GM18867 (cell line): ENCODE measurements at regions not wholly inside any gene's neighbourhood (a gene's known extent, or its start where the extent isn't known, plus 50 kb on each side); places are given as distances from the start of the nearest gene placed in this dataset.
"Not testable (repeated sequence)": the region's sequence is repeated elsewhere in the genome, so short reads cannot be mapped to it uniquely, and the experiment has no call there.

Source experiments
- ATAC-seq: cut with Tn5 transposase; IDR thresholded peaks from one replicate; pipeline ENCODE4 v1.9.1; 2021; ENCODE audit warnings: mild to moderate bottlenecking, moderate library complexity; ENCODE audit not compliant: unreplicated experiment

- ATAC-seq = no peak
Measured at GRCh38 chr6:84975316-84975715, 210.9 kb upstream of the TBX18 start.

DNA sequence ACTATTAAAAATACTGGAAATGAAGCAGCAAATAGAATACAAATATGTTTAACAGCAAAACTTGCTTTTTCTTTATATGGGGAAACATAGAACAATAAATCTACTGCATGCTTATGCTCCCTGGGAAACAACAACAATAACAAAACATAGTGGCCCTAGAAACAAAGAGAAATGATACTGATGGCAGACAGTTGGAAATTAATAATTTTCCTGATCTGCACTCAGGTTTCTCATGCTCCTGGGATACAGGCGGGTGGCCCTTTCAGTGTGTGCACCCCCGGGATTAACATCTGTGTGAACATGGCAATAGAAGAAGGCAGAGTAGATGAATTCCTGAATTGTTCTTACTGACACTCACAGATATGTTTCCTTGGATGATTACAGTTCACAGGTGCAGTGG lies 209.2 kb upstream of the TBX18 start:
- no peak for ATAC-seq

DNA sequence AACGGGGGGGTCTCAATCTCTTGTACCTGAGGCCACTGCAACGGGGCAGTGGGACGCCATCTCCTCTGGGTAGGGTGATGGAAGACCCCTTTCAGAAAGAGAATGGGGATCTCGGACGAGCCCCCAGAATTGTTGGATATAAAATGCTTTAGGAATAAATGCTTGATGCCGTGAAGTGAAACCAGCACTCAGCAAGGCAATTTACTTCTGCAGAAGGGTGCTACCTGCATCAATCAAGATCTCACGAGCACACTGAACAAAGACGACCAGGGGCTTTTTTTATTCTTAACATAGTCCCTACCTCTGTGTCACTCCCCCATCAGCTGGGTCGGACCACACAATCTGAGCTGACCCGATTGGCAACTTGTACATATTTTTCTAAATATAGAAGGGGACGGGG lies 203.6 kb upstream of the TBX18 start:
- ATAC-seq = no peak

GRCh38 chr6:84967389-84967788 lies 203.0 kb upstream of the TBX18 start:
- ATAC-seq = no peak

GRCh38 chr6:84953111-84953755 lies 188.8 kb upstream of the TBX18 start:
- no peak for ATAC-seq

- ATAC-seq = not testable (repeated sequence)
Measured at GRCh38 chr6:84944926-84945325, 180.5 kb upstream of the TBX18 start.

DNA sequence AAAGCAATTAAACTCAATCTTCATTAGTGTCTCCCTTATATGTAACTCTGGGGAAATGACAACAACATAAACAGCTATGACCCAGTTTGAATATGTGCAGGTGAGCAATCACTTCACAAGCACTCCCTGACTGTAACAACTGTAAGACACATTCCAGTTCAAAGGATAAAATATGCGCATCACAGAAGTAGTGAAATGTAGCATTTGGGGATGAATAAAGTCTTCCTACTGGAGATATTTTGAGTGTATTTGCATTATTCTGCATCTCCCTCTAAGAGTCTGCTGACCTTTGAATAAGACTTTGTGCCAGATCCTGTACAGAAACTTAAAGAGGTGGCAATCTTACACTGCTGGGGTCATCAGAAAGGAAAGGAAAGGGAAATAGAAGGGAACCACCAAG lies 179.5 kb upstream of the TBX18 start:
- no peak for ATAC-seq

GRCh38 chr6:84941609-84942008 lies 177.2 kb upstream of the TBX18 start:
- not testable (repeated sequence) for ATAC-seq

DNA sequence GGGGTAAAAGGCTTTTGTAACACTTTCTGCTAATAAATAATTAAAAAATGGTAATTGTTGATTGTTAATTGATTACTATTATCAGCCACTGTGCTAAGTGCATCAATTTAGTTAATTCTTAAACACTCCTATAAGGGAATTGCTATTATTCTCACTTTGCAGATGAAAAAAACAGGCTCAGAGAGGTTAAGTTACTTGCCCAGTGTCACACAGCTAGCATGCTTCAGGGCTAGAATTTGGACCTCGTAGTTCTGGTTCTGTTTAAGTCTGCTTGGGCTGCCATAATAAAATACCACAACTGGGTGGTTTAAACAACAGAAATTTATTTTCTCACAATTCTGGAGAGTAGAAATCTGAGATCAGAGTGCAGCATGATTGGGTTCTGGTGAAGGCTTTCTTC lies 164.8 kb upstream of the TBX18 start:
- no peak for ATAC-seq

GRCh38 chr6:84927551-84927950 lies 163.2 kb upstream of the TBX18 start:
- ATAC-seq = no peak

GRCh38 chr6:84926189-84927155 lies 162.1 kb upstream of the TBX18 start:
- no peak for ATAC-seq

- ATAC-seq = no peak
Measured at GRCh38 chr6:84921891-84922290, 157.5 kb upstream of the TBX18 start.

- ATAC-seq = no peak
Measured at GRCh38 chr6:84920021-84920420, 155.6 kb upstream of the TBX18 start.

DNA sequence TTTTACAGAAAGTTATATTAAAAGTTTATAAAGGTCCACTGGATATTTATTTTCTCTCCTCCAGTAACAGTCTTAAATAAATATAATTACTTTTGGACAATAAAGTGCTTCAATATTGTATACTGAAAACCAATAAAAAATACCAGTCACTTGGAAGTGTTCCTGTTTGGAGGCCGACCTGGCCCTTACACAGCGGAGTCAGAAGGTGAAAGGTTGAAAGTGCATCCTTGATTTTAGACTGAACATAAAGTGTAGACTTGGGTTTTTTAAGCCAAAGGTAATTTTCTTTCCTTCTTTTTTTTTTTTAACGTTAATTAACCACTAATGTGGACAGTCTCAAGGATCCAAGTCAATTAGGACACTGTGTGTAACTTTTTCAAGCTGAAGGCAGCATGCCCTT lies 152.3 kb upstream of the TBX18 start:
- ATAC-seq = no peak

DNA sequence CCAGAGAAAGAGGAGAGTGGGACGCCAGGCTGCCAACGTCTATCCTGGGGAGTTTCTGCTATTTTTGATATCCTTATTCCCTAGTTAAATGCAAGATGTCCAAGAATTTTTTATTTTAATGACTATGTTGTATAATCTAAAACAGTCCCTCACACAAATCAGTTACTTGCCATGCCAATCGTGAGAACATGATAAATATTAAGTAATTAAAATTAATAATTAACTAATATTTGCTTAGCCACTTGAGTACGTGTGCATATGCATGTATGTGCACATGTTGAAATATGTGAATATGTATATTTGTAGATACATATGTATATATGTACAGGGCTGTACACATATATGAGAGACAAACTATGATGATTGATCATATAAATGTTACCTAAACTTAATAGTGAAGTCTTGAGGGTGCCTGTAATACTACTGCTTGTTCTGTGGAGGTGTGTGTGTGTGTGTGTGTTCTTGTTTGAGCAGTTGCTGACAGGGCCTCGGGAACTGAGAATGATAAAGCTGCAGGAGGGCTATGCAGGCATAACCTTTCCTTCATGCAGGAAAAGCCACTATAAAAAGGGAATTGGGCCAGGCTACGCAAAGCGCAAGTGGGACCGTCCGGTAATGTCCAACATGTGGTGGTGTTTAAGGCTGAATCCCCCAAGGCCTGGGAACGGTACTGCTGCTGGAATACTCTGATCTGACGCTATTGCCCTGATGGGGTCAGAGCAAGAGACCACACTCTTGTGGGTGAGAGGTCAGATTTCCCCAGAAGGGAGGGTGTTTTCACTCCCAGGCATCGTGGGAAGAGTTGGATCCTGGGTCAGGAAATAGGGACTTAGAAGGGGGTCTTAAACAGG lies 148.3 kb upstream of the TBX18 start:
- no peak for ATAC-seq

DNA sequence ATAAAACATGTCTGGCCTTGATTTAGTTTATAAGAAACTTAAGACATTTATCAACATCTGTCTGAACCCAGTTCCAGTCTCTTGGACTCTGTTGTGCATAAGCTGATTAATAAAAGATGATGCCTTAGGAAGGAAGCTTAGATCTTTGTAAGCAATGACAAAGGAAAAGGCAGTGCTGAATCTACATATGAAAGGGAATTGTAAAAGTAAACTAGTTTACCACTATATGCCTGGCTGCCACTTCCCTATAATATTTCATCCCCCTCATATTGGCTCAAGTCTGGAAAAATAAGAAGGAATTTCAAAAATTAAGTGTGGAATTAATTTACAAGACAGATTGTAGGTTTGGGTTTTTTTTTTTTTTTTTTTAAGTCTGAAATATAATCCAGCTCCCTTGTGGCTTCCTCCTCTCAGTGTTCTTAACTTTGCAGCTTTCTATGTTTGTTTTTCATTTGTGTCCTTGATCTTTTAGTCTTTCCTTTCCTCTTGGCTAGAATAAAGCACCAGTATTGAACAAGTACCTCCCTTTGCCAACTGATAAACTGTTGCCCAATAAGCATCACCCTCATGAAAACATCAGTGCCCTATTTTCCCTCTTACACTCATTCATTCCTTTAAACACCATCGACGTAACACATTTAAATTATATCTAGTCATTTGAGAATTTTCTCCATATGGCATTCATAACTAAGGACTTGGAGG lies 146.7 kb upstream of the TBX18 start:
- no peak for ATAC-seq

DNA sequence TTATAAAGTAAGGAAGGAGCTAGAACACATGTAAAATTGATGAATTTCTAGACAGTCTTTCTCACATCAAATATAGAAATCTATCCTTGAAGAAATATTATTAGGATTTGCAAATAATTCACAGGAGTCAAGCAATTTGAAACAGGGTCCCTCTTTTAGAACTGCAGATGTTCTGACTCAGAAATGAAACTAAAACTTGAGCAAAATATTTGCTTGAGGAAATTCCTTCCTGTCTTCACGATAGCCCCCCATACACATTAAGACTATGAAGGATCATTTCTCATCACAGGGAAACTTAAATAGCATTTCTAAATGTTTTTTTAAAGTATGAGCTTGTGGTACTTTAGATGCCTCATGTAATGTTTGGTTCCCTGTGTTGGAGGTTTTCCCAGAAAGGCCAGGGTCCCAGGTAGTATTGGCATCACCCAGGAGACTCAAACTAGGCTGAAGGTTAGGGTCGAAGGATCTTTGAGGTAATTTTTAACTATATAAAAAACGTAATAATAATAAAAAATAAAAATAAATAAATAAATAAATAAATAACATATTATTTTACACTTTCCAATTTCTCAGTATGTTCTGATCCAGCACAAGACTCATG lies 144.0 kb upstream of the TBX18 start:
- ATAC-seq = no peak

GRCh38 chr6:84906514-84906913 lies 142.1 kb upstream of the TBX18 start:
- no peak for ATAC-seq

DNA sequence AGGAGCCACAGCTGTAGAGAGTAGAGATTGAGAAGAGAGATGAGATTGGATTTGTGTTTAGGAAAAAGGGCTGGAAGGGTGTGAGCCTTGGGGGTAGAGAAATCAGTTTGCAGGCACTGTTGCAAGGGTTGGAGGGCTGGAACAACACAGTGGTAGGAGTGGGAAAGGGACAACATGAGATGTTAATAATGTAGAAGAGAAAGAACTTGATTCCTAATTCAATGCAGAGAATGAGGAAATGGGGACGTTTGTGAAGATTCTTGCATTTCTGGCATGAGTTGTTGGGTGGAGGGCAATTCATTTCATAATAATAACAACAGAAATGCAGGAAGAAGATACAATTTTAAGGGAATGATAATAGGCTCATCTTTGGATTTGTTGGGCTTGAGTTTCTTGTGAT lies 141.4 kb upstream of the TBX18 start:
- ATAC-seq = no peak

DNA sequence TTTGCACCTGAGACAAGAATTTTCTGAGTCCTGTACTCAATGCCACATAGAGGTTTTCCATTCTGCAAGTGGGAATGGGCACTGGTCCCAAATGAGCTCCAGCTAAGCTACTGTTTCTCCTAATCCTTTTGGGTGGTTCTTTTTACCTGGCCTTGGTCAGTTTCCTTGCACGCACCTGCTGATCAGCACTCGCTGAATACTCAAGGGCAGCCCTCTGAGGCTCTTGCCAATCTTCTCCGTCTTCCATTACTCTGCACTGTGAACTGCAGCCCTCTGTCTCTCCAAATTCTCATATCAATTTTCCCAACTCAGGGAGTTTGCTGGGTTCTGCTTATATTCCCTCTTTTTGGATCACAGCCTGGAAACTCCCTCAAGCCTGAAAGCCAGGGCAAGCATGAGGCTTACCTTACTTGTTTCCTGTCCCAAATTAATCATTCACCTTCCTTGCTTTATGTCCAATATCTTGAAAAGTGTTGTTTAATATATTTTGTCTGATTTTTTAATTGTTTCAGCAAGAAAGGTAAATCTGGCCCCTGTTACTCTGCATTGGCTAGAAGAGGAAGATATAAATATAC lies 138.0 kb upstream of the TBX18 start:
- no peak for ATAC-seq
